Kidney epithelial cell (primary cell): ENCODE measurements at regions not wholly inside any gene's neighbourhood (a gene's known extent, or its start where the extent isn't known, plus 50 kb on each side); places are given as distances from the start of the nearest gene placed in this dataset.
"Not testable (repeated sequence)": the region's sequence is repeated elsewhere in the genome, so short reads cannot be mapped to it uniquely, and the experiment has no call there.

Experiments
- DNase-seq: peaks from one replicate; pipeline ENCODE4 v3.0.0-alpha.2; 2010; ENCODE audit warnings: low read depth
- H3K27me3 ChIP-seq: 2 replicates; pipeline ENCODE4 v1.6.0; 2011; ENCODE audit warnings: low read length; ENCODE audit not compliant: control insufficient read depth, insufficient read depth
- H3K36me3 ChIP-seq: 2 replicates; pipeline ENCODE4 v1.5.1; 2011; ENCODE audit warnings: low read length; ENCODE audit not compliant: control insufficient read depth, insufficient read depth
- H3K4me3 ChIP-seq: 2 replicates; pipeline ENCODE4 v1.5.1; 2011; ENCODE audit warnings: low read depth, mild to moderate bottlenecking, control low read depth, low read length
- CTCF ChIP-seq: IDR thresholded peaks from 2 replicates; pipeline ENCODE4 v1.5.1; 2011; ENCODE audit warnings: mild to moderate bottlenecking, moderate library complexity, low read length, control low read depth, inconsistent platforms; ENCODE audit not compliant: insufficient read depth, poor library complexity, severe bottlenecking

DNA sequence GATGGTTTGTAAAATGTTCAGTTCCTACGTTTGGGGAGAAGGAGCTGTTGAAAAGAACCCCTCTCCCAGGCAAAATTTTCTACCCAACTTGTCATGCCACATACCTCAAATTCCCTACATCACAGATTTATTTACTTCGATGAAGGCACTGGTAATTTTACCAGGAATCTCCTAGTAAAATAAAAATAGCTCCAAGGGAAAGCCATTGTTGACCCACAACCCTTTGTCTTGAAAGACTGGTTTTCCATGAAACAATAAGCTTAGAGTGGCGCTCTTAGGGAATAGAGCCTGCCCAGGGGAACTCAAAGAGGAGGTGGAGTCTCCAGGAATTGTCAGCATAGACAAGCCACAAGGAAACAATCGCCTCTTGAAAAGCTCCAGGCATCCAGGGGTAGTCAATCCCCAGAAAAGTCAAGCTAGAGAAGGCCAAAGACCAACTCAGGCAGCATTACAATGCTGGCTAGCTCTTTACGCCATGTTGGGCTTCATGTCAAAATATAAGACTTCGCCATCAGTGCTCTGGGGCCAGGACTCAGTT is 99.2 kb upstream of the RREB1 start:
- Histone ChIP-seq H3K27me3 (no peaks in the 10 kb centered on the region), H3K36me3 (no peaks in the 10 kb centered on the region), H3K4me3 (no peak overlapping the region)
- no peak for TF ChIP-seq CTCF
- no peak for DNase-seq

DNA sequence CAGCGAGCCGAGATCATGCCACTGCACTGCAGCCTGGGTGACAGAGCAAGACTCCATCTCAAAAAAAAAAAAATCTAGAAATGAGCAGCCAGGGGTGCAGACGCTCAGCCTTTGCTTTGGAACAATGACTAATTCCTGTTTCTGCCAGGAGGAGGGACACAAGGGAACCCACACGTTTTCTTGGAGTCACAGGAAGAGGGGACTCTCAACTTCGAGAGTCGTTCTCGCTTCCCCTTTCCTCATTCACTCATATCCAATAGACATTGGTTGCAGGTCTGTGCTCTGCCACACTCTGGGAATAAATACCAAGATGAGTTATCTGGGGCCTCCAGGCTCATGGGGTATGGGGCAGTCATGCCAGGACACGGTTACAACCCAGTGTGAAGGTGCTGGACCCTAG is 91.5 kb upstream of the RREB1 start:
- Histone ChIP-seq H3K36me3 (no peaks in the 10 kb centered on the region), H3K27me3 (no peaks in the 10 kb centered on the region), H3K4me3 (no peak overlapping the region)
- no peak for DNase-seq
- no peak for TF ChIP-seq CTCF

DNA sequence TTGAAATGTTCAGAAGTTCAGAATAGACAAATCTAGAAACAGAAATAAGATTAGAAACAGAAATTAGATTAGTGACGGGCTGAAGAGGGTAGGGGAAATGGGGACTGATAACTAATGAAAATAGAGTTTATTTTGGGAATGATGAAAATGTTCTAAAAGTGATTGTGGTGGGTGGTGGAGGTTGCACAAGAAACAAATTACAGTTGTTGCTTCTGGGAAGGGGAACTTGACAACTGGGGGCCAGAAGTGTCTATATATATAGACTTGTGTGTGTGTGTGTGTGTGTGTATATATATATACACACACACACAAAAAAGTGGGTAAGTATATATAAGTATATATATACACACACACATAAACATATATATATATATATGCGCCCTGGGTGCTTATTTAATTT is 86.5 kb upstream of the RREB1 start:
- TF ChIP-seq CTCF: no peak
- Histone ChIP-seq H3K36me3 (no peaks in the 10 kb centered on the region), H3K4me3 (no peak overlapping the region), H3K27me3 (no peaks in the 10 kb centered on the region)
- no peak for DNase-seq

- TF ChIP-seq CTCF: no peak
- no peaks in the 10 kb centered on the region for H3K36me3 ChIP-seq
Measured at GRCh38 chr6:7025861-7026260, 81.9 kb upstream of the RREB1 start.

DNA sequence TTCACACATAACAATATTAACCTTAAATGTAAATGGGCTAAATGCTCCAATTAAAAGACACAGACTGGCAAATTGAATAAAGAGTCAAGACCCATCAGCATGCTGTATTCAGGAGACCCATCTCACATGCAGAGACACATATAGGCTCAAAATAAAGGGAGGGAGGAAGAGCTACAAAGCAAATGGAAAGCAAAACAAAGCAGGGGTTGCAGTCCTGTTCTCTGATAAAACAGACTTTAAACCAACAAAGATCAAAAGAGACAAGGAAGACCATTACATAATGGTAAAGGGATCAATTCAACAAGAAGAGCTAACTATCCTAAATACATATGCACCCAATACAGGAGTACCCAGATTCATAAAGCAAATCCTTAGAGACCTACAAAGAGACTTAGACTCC is 78.8 kb upstream of the RREB1 start:
- H3K4me3 ChIP-seq, DNase-seq: not testable (repeated sequence)

More at GRCh38 chr6:7025861-7026260, 81.9 kb upstream of the RREB1 start:
- Histone ChIP-seq H3K4me3 (no peak overlapping the region), H3K27me3 (no peaks in the 10 kb centered on the region)
- DNase-seq: no peak

GRCh38 chr6:7030968-7031367 is 76.8 kb upstream of the RREB1 start:
- DNase-seq, H3K27me3 ChIP-seq, H3K4me3 ChIP-seq, H3K36me3 ChIP-seq: not testable (repeated sequence)

More for the DNA sequence above, 78.8 kb upstream of the RREB1 start:
- not testable (repeated sequence) for H3K27me3 ChIP-seq, H3K36me3 ChIP-seq

GRCh38 chr6:7033202-7033601 is 74.6 kb upstream of the RREB1 start:
- H3K36me3 ChIP-seq: no peaks in the 10 kb centered on the region
- no peak for TF ChIP-seq CTCF
- H3K27me3 ChIP-seq: no peaks in the 10 kb centered on the region
- no peak overlapping the region for H3K4me3 ChIP-seq
- no peak for DNase-seq
